SHP77 treated with DMSO at 0.1 percent for 48 hours (cell line): ENCODE measurements at regions not wholly inside any gene's neighbourhood (a gene's known extent, or its start where the extent isn't known, plus 50 kb on each side); places are given as distances from the start of the nearest gene placed in this dataset.

Source experiments
- DNase-seq: peaks from one replicate; lab custom pipeline; 2025; lab: John Stamatoyannopoulos, UW

DNA sequence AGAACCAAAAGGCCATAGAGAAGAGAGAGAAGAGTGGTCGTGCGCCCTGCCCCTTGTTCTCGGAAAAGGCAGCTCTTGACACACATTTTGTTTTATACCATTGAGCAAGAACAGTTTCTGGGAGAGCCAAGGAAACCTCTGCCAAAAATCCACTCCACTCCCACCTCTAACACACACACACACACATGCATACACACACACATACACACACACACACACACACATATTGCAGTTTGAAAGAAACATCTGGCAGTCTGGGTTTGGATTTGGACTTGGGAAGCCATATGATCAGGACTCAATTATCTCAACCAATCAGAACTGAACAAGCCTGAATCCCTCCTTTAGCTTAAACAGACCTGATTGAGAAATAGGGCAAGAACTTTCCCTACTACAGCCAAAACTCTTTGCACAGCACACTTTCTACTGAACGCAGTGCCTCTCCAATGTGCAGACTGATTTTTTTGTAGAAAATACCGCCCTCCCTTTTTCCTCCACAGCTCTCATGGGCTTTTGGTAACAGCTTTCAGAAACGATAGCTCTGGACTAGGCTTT is 484.0 kb upstream of the ZWINT start:
- DNase-seq, result no peak

- no peak for DNase-seq
Observed at GRCh38 chr10:56836659-56837058, 475.6 kb upstream of the ZWINT start.

- DNase-seq, result no peak
Observed at GRCh38 chr10:56831681-56832080, 470.6 kb upstream of the ZWINT start.

DNA sequence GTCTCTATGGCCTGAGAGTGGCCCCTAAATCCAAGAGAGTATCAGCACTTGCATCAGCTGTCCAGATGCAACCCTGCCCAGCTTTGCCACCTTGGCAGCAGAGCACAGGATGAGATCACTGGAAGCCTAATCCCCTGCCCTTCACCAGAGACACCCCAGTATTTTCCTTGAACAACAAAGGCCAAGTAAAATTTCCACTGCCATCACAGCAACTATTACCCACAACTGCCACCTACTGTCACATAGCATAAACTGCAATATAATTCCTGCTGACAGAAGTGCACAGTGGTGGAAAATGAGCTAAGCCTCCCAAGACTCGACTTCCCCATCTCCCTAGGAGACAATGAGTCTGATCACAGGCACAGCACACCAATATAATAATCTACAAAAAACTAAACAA is 462.8 kb upstream of the ZWINT start:
- DNase-seq, result no peak

GRCh38 chr10:56805022-56805421 is 444.0 kb upstream of the ZWINT start:
- DNase-seq, result no peak

- DNase-seq, result no peak
Observed at GRCh38 chr10:56785292-56785691, 424.2 kb upstream of the ZWINT start.

- no peak for DNase-seq
Observed at GRCh38 chr10:56782503-56782902, 421.4 kb upstream of the ZWINT start.

DNA sequence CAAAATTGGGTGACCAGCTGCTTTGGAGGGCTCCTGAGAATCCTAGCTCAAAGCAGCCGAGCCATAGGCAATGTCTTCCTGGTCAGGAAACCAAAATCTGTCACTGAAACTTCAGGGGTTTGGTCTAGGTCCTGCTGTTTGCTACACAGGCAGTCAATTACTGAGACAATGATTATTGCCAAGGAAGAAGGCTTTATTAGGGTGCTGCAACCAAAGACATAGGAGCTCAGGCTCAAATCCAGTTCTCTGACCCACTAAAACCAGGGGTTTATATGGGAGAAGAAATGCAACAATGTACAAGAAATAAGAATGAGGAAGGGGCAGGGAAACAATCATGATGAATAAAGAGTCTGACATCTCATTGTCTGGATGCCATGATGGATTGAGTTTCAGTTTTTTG is 410.3 kb upstream of the ZWINT start:
- DNase-seq, result no peak

DNA sequence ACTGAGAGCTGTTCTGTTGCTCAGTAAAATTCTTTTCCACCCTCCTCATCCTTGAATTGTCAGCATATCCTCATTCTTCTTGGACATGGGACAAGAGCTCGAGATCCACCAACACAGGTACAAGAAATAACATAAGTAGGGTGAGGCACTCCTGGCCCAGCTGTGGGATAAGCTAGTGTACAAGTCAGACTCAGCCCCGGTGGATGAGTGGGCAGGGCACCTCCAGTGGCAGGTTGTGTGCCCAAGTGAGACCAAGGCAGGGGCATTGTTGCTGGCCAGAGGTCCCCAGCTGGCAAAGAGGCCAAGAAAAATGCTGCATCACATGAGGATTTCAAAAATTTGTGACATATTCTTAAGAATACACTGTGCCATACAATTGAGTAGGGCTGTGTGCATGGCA is 402.0 kb upstream of the ZWINT start:
- no peak for DNase-seq

DNA sequence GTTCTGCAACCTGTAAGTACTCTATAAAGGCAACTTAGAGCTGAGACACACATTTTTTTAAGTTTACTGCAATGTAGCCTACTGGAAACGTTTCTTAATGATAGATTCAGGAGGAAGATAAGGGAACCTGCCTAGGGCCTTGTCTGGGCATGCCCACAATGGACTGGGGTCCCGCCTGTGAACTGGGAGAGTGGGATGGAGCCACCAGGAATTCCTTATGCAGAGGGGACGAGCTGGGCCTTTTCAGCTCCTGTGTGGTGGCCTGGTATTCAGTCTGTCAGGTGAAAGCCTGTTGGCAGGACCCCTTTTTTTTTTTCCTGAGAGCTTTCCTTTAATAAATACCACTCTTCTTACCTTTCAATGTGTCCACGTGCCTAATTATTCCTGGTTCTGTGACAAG is 384.4 kb upstream of the ZWINT start:
- DNase-seq, result no peak

DNA sequence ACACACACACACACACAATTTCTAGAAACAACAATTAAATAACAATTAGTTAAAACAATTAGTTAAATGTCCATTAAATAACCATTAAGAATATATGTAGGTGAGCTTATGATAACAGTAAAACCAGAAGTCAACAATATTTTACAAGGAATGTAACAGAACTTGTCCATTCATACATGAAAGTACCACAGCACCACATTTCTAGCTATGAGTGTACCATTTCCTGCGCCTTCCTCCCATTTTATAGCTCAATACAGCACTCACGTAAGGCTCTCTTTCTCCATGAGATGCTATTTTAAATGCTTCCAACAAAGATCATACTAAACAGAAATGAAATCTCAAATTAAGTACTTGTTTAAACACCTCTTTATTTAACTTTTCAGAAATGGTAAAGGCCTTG is 367.3 kb upstream of the ZWINT start:
- DNase-seq, result no peak

DNA sequence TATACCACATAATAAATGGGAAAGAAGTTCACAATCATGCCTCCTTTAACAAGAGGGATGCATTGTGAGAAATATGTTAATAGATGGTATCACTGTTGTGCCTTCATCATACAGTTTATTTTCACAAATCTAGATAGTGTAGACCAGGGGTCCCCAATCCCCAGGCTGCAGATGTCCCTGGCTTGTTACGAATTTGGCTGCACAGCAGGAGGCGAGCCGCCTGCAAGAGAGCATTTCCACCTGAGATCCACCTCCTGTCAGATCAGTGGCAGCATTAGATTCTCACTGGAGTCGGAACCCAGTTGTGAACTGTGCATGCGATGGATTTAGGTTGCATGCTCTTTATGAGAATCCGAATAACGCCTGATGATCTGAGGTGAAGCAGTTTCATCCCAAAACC is 361.9 kb upstream of the ZWINT start:
- no peak for DNase-seq

GRCh38 chr10:56715262-56715661 is 354.2 kb upstream of the ZWINT start:
- no peak for DNase-seq

DNA sequence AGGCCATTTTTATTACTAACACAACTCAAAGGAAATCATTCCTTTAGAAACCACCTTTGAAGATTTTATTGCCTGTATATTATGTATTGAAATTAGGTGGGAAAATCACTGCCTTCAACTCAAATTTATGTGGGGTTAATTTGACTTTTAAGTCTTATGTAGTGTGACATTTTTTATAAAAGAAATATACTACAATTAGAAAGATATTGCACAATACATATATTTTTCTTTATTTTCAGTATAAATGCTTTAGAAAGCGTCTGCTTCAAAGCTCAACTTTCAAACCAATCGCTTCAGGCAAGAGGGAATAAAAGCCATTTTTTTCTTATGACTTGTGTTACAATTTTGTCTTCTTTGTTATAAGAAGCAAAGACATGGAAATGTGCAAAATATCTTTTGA is 337.4 kb upstream of the ZWINT start:
- DNase-seq, result no peak

- no peak for DNase-seq
Observed at GRCh38 chr10:56679578-56679977, 318.5 kb upstream of the ZWINT start.

DNA sequence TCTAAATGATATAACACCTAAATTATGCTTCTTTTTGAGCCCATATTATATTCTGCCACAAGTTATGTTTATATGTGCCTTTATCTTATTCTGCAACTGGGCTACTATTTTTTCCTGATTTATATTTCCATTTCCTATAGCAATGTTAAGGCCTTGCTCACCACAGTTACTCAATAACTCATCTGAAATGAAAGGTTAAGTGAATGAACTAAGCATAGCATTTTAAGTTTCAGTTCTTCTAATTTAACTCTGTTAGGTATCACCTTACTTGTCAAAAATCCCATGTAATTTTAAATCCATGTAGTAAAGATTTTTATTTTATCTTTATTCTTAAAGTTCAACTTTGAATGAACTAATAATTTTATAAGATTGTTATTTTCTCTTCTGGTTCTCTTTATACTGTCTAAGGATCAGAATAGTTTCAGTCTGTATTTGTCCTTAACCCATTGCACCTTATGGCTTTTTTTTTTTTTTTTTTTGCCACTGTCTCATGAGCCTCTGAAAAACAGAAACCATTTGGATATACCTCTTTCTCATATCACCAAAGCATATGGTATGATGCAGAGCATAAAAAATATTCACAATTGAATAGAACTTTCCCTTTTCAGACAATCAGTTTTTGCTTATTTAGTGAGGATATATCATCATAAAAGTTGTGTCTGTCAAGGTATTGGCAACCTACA is 301.8 kb upstream of the ZWINT start:
- no peak for DNase-seq

DNA sequence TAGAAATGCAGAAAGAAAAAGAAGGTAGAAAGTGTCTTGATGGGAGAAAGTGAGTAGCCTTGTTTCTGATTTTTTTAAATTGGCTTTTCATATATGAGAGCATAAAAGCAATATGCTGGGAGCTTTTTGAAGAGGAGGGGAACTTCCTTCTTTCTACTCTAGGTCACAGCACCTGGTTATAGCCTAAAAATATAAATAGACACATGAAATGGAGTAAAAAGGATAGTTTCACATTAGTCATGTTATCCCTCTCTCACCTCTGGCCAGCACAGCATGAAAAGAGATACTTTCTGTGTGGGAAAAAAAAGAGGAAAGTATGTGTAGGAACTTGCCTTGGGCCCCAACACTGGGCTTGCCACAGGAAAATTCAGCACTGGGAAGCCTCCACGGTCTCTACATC is 292.2 kb upstream of the ZWINT start:
- DNase-seq, result no peak

DNA sequence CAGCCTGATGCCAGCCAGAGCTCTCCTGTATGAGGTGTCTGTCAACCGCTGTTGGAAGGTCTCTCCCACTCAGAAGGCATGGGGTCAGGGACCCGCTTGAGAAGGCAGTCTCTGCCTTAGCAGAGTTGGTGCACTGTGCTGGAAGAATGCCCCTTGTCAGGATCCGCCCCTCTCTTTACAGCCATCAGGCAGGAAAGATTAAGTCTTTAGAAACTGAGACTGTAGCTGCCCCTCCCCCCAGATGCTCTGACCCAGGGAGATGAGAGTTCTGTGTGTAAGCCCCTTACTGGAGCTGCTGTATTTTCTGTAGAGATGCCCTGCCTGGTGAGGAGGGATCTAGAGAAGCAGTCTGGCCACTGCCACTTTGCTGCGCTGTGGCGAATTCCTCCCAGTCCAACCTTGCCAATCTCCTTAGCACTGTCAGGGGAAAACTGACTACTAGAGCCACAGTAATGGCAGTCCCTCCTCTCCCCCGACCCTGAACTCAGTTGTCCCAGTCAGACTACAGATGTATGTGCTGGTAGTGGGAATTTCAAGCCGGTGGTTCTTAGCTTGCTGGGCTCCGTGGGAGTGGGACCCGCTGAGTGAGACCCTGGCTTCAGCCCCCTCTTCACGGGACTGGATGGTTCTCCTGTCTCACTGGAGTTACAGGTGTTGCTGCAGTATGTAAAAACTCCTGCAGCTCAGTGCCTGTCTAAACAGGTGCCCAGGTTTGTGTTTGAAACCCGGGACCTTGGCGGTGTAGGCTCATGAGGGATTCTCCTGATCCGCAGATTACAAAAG is 285.5 kb upstream of the ZWINT start:
- DNase-seq, result no peak

DNA sequence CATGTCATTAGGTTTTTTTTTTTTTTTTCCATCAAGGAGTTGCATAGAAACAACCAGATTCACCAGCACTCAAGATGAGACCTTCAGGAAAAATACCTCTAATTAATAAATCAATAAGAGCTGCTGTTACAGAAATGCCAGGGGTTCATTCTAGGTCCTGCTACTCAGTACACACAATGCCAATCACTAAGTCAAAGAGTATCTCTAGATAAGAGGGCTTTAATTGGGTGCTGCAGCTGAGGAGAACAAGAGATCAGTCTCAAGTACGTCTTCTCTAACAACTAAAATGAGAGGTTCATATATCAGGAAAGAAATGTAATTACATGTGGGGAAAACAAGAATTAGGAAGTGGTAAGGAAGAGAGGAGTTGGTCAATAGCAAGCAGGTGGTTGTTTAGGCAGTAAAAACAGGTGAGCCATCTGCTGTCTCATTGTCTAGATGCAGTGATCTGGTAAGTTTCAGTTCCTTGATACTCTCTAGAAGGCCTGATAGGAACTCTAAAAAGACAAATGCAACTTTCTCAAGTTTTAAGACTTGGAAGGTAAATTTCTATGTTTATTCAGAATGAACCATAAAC is 272.9 kb upstream of the ZWINT start:
- no peak for DNase-seq

GRCh38 chr10:56632537-56632936 is 271.5 kb upstream of the ZWINT start:
- DNase-seq, result no peak

DNA sequence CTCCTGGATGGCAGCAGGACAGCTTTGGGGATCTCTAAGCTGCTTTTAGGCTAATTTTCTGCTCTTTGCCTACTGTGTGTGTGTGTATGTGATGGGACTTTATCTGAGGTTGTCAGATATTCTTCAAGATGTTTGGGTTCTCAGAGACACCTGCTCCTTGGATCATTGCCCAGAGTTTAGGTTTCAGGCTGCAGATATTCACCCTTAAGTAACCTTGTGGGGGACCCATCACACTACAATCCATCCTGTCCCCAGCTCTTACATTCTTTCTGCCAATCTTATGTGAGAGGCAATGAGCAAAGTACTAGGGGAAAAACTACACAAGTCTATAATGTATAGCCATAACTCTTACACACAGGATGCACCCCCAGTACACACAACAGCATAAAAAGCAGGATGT is 263.0 kb upstream of the ZWINT start:
- DNase-seq, result no peak

- DNase-seq, result no peak
Observed at GRCh38 chr10:56623064-56623463, 262.0 kb upstream of the ZWINT start.

DNA sequence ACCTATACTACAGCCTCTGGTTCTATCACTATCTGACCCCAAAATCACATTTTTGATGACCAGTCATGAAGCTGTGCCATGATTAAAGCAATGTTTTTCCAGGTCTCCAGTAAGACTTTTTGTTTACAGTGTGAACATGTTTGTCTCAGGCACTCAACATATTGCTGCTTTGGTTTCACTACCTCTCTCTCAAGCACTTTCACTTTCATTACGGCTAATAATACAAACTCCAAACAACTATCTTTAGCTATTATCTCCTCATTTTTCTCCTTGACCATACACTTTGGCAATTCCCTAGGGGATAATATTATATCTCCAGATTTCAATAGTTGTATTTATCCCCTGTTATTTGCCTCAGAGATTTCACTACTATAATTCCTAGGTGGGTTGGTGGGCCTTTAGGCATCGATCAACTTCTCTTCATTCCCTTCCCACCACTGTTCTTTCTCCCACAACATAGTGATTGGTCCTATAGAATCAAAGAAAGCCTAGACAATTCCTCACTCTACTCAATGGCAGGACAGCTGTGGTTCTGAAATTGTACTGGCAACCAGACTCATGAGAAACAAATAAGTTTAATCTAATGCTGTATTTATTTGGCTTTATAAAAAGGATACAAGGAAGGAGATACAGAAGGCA is 261.4 kb upstream of the ZWINT start:
- no peak for DNase-seq
